OCI-LY7 (cell line): ENCODE measurements at regions not wholly inside any gene's neighbourhood (a gene's known extent, or its start where the extent isn't known, plus 50 kb on each side); places are given as distances from the start of the nearest gene placed in this dataset.

Experiments used
- EZH2phosphoT487 ChIP-seq: fragments of 200-600 bp; sonication (generic); IDR thresholded peaks from 2 replicates; pipeline ENCODE4 v1.6.1; 2018; ENCODE audit warnings: low read depth, borderline replicate concordance, mild to moderate bottlenecking, mixed run types, antibody characterized with exemption, low read length, moderate library complexity, mixed read lengths
- TF ChIP-seq, protein P1 (sequence below): fragments of 200-600 bp; sonication (generic); conservative IDR thresholded peaks from 2 replicates; pipeline ENCODE4 v1.5.1; 2014; ENCODE audit warnings: mild to moderate bottlenecking, antibody characterized with exemption, low read length, moderate library complexity, mixed read lengths

DNA sequence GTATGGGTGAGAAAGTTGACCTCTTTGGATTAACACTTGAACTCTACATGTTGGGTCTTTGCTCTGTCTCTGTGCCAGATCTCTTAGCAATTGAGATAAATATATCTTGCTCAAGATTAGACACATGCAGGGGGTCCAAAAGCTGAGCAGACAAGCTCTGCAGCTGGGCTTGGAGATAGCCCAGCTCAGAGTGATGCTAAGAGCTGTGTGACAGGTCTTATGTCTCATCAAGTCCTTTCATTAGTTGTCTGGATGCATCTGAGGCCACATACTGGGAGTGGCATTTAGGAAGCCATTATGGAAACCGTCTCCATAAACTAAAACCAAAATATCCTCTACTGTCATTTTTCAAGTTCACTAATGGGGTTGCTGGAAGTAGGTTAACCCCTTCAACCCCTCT is 289.4 kb upstream of the DUSP10 start:
- TF ChIP-seq, protein P1, sequence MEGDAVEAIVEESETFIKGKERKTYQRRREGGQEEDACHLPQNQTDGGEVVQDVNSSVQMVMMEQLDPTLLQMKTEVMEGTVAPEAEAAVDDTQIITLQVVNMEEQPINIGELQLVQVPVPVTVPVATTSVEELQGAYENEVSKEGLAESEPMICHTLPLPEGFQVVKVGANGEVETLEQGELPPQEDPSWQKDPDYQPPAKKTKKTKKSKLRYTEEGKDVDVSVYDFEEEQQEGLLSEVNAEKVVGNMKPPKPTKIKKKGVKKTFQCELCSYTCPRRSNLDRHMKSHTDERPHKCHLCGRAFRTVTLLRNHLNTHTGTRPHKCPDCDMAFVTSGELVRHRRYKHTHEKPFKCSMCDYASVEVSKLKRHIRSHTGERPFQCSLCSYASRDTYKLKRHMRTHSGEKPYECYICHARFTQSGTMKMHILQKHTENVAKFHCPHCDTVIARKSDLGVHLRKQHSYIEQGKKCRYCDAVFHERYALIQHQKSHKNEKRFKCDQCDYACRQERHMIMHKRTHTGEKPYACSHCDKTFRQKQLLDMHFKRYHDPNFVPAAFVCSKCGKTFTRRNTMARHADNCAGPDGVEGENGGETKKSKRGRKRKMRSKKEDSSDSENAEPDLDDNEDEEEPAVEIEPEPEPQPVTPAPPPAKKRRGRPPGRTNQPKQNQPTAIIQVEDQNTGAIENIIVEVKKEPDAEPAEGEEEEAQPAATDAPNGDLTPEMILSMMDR, result no peak
- TF ChIP-seq EZH2phosphoT487, result no peak
